ENCODE measurements at regions not wholly inside any gene's neighbourhood (a gene's known extent, or its start where the extent isn't known, plus 50 kb on each side); places are given as distances from the start of the nearest gene placed in this dataset.

GRCh38 chr7:136714062-136714461 lies 154.4 kb upstream of the CHRM2 start:
- Histone ChIP-seq H3K4me2 (ENCODE audit: insufficient read depth in 1 of 2, low read depth in 2 of 2, low read length in 2 of 2) (no peak overlapping the region), H3K18ac (ENCODE audit: extremely low read depth, low read length) (no peak overlapping the region), H4K5ac (ENCODE audit: insufficient read length, low read depth, low read length) (no peak overlapping the region), H4K91ac (replicated peaks; ENCODE audit: insufficient read length, low read length) (no peak overlapping the region), H3K14ac (ENCODE audit: insufficient read length) (no peak overlapping the region), H3K36me3 (ENCODE audit: control insufficient read depth in 2 of 4, insufficient read depth in 4 of 4, low read length in 3 of 4) (no peaks in the 10 kb centered on the region), H3K4me1 (replicated peaks in 1 of 4; ENCODE audit: control insufficient read depth in 3 of 4, insufficient read depth in 4 of 4, low read length in 3 of 4) (peaks cover 0 to 2% (median 0%) of the 10 kb centered on the region in 4 experiments; a peak in 2 of 7 replicates), H3K23ac (ENCODE audit: insufficient read length) (no peak overlapping the region), H4K8ac (ENCODE audit: extremely low read depth, insufficient read depth, low read length) (no peak overlapping the region), H3K9me3 (ENCODE audit: insufficient read depth in 2 of 2, low read depth in 1 of 2, low read length in 1 of 2) (no peaks in the 10 kb centered on the region), H2BK5ac (ENCODE audit: low read depth, low read length) (no peak overlapping the region), H2BK120ac (replicated peaks; ENCODE audit: low read depth, low read length) (no peak overlapping the region), H3K9ac (replicated peaks in 1 of 4; ENCODE audit: extremely low read depth in 1 of 4, low read depth in 3 of 4, low read length in 3 of 4) (no peak overlapping the region), H2BK20ac (ENCODE audit: low read length) (no peak overlapping the region), H3K79me1 (ENCODE audit: low read depth, low read length) (no peaks in the 10 kb centered on the region), H3K27me3 (replicated peaks in 1 of 4; ENCODE audit: control insufficient read depth in 3 of 4, extremely low read depth in 1 of 4, insufficient read depth in 3 of 4, low read length in 3 of 4) (no peaks in the 10 kb centered on the region), H2AFZ (ENCODE audit: low read length) (no peak overlapping the region), H2AK5ac (ENCODE audit: low read depth, low read length) (no peak overlapping the region), H4K20me1 (replicated peaks in 1 of 2; ENCODE audit: control insufficient read depth in 1 of 2, insufficient read depth in 2 of 2, low read length in 2 of 2) (no peaks in the 10 kb centered on the region), H3K4me3 (ENCODE audit: extremely low read depth in 1 of 4, insufficient read depth in 2 of 4, low read depth in 3 of 4, low read length in 4 of 4) (no peak overlapping the region), H3K4ac (replicated peaks; ENCODE audit: insufficient read length, low read depth, low read length) (no peak overlapping the region), H3K27ac (ENCODE audit: low read depth, low read length) (no peak overlapping the region), H2BK12ac (ENCODE audit: low read depth, low read length) (no peak overlapping the region), H3K56ac (replicated peaks; ENCODE audit: insufficient read length, low read depth, low read length) (no peak overlapping the region), H2BK15ac (ENCODE audit: low read length) (no peak overlapping the region), H3K79me2 (ENCODE audit: control insufficient read depth in 1 of 2, insufficient read depth in 2 of 2, low read length in 2 of 2) (no peaks in the 10 kb centered on the region), H3K23me2 (ENCODE audit: low read depth, low read length) (no peaks in the 10 kb centered on the region)
- CTCF ChIA-PET (ENCODE audit: partially characterized antibody) = interaction anchor here (1.1 kb wide), 1 partner anchor 27 kb away, joined by 4 read pairs; no protein-coding TSS in a partner anchor
- 92% methylated on average over 3 of the region's 3 CpGs; no CpG with 5 or more reads in 1 of the 2 experiments for WGBS, 2 experiments (ENCODE audit: extremely low coverage in 1 of 2, insufficient coverage in 1 of 2, insufficient read length in 1 of 2, insufficient replicate concordance in 2 of 2, low coverage in 1 of 2, low lambda C conversion rate in 2 of 2, missing lambda C conversion rate in 1 of 2)
- POLR2A ChIA-PET (ENCODE audit: partially characterized antibody) = no interaction called here
- TF ChIP-seq RXRA (IDR thresholded peaks at IDR 0.05; ENCODE audit: insufficient read depth, low read depth, low read length) (no peak), POLR2AphosphoS5 (IDR thresholded peaks at IDR 0.05; ENCODE audit: low read depth, low read length) (no peak), CBX5 (IDR thresholded peaks at IDR 0.05; ENCODE audit: low read depth, low read length) (no peak), CBX8 (IDR thresholded peaks at IDR 0.05; ENCODE audit: borderline replicate concordance, low read depth, low read length) (no peak), TBP (IDR thresholded peaks at IDR 0.05; ENCODE audit: low read depth, low read length) (no peak), RFX5 (IDR thresholded peaks at IDR 0.05; ENCODE audit: borderline replicate concordance, low read depth, low read length) (no peak), HDAC2 (IDR thresholded peaks at IDR 0.05; ENCODE audit: borderline replicate concordance in 1 of 2, low read depth in 2 of 2, low read length in 2 of 2) (no peak), CHD2 (IDR thresholded peaks at IDR 0.05; ENCODE audit: low read length) (no peak), JUND (IDR thresholded peaks at IDR 0.05; ENCODE audit: low read length) (no peak), BACH1 (IDR thresholded peaks at IDR 0.05; ENCODE audit: low read length) (no peak), KDM5A (IDR thresholded peaks at IDR 0.05; ENCODE audit: low read length) (no peak), ZNF274 (IDR thresholded peaks at IDR 0.05; ENCODE audit: borderline replicate concordance, extremely low read depth, low read length) (no peak), SP2 (IDR thresholded peaks at IDR 0.05; ENCODE audit: low read length) (no peak), TCF12 (IDR thresholded peaks at IDR 0.05; ENCODE audit: low read depth, low read length) (no peak), PHF8 (conservative IDR thresholded peaks at IDR 0.05; ENCODE audit: low read depth, low read length) (no peak)
- DNase-seq (ENCODE audit: low read depth in 1 of 2, low spot score in 2 of 2) (no peak), FAIRE-seq (no peak)
